ENCODE measurements at regions not wholly inside any gene's neighbourhood (a gene's known extent, or its start where the extent isn't known, plus 50 kb on each side); places are given as distances from the start of the nearest gene placed in this dataset.

GRCh38 chr4:115233600-115233999 lies 120.2 kb upstream of the NDST4 start:
- H3K27ac ChIP-seq, result no peak overlapping the region
- TF ChIP-seq, protein P1, sequence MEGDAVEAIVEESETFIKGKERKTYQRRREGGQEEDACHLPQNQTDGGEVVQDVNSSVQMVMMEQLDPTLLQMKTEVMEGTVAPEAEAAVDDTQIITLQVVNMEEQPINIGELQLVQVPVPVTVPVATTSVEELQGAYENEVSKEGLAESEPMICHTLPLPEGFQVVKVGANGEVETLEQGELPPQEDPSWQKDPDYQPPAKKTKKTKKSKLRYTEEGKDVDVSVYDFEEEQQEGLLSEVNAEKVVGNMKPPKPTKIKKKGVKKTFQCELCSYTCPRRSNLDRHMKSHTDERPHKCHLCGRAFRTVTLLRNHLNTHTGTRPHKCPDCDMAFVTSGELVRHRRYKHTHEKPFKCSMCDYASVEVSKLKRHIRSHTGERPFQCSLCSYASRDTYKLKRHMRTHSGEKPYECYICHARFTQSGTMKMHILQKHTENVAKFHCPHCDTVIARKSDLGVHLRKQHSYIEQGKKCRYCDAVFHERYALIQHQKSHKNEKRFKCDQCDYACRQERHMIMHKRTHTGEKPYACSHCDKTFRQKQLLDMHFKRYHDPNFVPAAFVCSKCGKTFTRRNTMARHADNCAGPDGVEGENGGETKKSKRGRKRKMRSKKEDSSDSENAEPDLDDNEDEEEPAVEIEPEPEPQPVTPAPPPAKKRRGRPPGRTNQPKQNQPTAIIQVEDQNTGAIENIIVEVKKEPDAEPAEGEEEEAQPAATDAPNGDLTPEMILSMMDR (IDR thresholded peaks at IDR 0.05), result no peak
- no peak for TF ChIP-seq ZFX (IDR thresholded peaks at IDR 0.05; ENCODE audit: borderline replicate concordance)

GRCh38 chr4:115229873-115230272 lies 116.5 kb upstream of the NDST4 start:
- H3K27ac ChIP-seq, result no peak overlapping the region
- TF ChIP-seq, protein P1 (IDR thresholded peaks at IDR 0.05), result no peak
- no peak for TF ChIP-seq ZFX (IDR thresholded peaks at IDR 0.05; ENCODE audit: borderline replicate concordance)

GRCh38 chr4:115228851-115229250 lies 115.4 kb upstream of the NDST4 start:
- TF ChIP-seq ZFX (IDR thresholded peaks at IDR 0.05; ENCODE audit: borderline replicate concordance), result no peak
- TF ChIP-seq, protein P1 (IDR thresholded peaks at IDR 0.05), result no peak
- no peak overlapping the region for H3K27ac ChIP-seq

- H3K27ac ChIP-seq, result no peak overlapping the region
- TF ChIP-seq, protein P1 (IDR thresholded peaks at IDR 0.05), result no peak
- TF ChIP-seq ZFX (IDR thresholded peaks at IDR 0.05; ENCODE audit: borderline replicate concordance), result no peak
These were observed 108.6 kb upstream of the NDST4 start for GRCh38 chr4:115222061-115222460.

GRCh38 chr4:115219862-115220261 lies 106.4 kb upstream of the NDST4 start:
- no peak for TF ChIP-seq ZFX (IDR thresholded peaks at IDR 0.05; ENCODE audit: borderline replicate concordance)
- TF ChIP-seq, protein P1 (IDR thresholded peaks at IDR 0.05), result no peak
- no peak overlapping the region for H3K27ac ChIP-seq

DNA sequence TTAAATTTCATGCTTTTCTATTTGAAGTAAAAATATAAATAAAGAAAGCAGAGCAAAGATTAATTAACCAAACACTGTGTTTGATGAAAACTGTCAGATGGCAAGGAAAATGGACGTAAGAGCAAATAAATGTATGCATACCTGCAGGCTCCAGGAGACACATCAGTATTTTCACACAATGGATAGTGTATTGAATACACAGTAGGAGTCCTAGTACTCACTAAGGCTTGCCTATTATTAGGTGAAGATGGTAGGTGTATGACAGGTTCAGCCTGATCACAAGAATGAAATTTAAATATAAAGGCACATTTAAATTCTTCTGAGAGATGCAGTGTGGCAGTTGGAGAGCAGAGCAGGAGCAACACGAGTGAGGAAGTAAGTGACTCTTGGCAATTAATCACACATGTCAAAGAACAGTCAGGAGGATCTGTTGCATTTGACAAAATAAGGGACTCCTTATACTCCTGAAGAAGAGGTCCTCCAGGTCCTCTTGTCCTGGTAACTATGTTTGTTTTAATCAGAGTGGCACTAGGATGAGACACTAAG lies 106.0 kb upstream of the NDST4 start:
- H3K27ac ChIP-seq, result no peak overlapping the region
- TF ChIP-seq ZFX (IDR thresholded peaks at IDR 0.05; ENCODE audit: borderline replicate concordance), result no peak

GRCh38 chr4:115215935-115216334 lies 102.5 kb upstream of the NDST4 start:
- TF ChIP-seq ZFX (IDR thresholded peaks at IDR 0.05; ENCODE audit: borderline replicate concordance), result no peak
- TF ChIP-seq, protein P1 (IDR thresholded peaks at IDR 0.05), result no peak
- H3K27ac ChIP-seq, result no peak overlapping the region

DNA sequence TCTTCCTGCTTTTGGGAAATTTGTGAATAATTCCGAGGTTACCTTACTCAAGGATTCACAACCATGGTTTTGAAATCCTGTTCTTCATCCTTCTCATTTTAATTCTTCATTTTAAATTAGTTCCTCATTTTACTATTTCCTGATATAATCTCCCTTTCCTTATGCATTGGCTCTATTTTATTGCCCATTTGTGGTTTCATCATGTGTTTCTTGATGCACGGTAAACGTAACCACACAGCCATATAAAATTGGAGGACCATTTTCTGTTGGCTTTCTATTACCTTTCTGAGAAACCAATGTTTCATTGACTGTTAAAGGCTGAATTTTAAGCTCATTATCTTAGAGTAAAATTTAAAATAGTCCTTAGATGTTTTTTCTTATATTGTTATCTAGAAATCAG lies 100.3 kb upstream of the NDST4 start:
- H3K27ac ChIP-seq, result no peak overlapping the region
- TF ChIP-seq, protein P1 (IDR thresholded peaks at IDR 0.05), result no peak
- no peak for TF ChIP-seq ZFX (IDR thresholded peaks at IDR 0.05; ENCODE audit: borderline replicate concordance)

Data from 22Rv1 (cell line).